Activated T-cell treated with anti-CD3 and anti-CD28 coated beads for 1 hour (primary cell): ENCODE measurements at regions not wholly inside any gene's neighbourhood (a gene's known extent, or its start where the extent isn't known, plus 50 kb on each side); places are given as distances from the start of the nearest gene placed in this dataset.
"Not testable (repeated sequence)": the region's sequence is repeated elsewhere in the genome, so short reads cannot be mapped to it uniquely, and the experiment has no call there.

Experiments
- DNase-seq: peaks from one replicate; pipeline ENCODE4 v3.0.0-alpha.2; 2020; ENCODE audit warnings: low read depth

GRCh38 chr7:131935180-131935579, 378.8 kb upstream of the PODXL start:
- no peak for DNase-seq

DNA sequence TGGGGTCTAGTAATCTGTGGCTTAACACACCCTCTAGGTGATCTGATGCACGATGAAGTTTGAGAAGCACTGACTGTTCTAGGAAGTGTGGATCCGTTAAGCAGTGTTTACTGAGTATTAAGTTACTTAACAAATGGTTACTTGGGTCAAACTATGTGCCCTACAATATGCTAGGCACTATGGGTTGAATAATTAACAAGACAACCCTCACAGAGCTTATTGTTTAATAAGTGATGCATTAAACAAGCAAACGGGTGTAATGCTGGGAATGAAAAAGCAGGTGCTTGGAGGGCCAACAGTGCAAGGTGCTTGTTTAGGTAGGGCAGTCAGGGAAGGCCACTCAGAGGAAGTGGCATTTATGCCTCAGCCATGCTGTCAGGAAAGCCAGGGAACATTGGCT, 378.0 kb upstream of the PODXL start:
- DNase-seq, result no peak

- DNase-seq, result no peak
Measured at GRCh38 chr7:131933751-131934289, 377.4 kb upstream of the PODXL start.

- DNase-seq, result not testable (repeated sequence)
Measured at GRCh38 chr7:131933219-131933618, 376.8 kb upstream of the PODXL start.

GRCh38 chr7:131932271-131932670, 375.8 kb upstream of the PODXL start:
- DNase-seq, result no peak

- DNase-seq, result no peak
Measured at GRCh38 chr7:131931370-131931769, 374.9 kb upstream of the PODXL start.

DNA sequence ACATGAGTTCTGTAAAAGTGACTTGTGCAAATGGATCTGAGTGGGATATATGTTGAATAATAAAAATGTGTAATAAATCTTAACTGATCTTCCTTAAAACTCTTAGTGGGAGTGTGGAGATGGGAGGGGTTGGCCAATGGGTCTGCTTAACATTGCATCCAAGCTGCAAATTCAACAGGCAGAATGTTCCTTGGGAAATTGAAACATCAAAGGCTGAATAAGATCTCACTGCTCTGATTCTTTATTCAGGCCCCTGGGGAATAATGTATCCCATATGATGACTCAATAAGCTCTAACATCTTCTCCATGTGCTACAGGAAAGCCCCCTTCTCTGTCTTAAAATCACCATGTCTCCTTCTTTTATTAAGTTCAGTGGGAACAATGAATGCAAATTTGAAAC, 373.2 kb upstream of the PODXL start:
- DNase-seq, result no peak

DNA sequence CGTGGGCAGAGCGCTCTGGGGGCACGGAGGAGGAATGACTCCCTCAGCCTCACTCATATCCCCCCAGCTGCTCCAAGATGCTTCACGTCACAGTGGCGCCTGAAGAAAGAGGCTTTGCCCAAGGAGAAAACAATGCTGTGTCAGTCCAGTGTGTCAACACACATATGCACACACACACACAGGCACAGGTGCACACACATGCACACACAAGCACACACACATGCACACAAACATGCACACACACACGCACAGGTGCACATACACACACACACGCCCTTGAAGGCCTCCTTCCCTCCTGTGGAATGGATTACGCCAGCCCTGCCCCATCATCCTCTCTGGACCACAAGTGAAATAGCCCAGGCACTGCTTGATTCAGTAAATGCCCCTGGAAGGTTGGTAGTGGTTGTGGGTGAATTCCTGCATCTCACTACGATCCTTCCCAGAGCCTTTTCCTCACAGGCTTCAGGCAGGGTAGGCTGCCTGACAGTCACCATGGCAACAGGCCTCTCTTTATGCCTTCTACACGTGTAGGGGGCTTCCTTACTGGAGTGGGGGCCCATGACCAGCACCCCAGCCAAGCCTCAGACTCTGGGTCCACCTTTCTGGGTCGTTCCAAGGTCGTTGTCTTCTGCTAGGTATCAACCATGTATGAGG, 371.5 kb upstream of the PODXL start:
- no peak for DNase-seq

DNA sequence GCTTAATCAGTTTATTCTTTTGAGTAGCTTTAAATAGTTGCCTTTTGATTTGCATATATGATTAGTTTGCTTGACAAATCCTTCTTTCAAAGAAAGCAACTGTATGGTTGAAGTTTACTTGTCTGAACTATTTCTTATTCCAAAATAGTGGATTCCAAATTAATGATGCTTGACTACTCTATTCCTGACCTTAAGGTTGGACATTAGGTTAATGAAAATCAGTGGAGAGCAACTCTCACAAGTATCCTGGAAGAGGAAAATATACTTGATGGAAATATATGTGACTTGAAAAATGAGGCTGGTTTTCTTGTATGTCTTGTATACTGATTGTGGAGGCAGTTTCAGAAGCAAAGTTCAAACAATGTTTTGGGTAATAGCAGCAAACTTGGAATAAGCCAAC, 369.2 kb upstream of the PODXL start:
- DNase-seq, result no peak

DNA sequence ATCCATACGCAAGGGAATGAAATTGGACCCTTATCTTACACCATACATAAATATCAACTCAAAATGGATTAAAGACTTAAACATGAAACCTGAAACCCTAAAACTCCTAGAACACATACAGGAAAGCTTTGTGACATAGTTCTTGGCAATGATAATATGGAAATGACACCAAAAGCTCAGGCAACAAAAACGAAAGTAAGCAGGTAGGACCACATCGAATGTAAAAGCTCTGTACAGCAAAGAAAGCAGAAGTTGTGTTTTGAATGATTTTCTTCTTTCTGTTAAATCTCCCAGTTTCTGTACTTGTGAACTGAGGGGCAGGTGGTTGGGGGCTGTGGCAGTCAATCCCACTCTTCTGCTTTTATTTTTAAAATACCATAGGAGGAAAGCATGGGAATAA, 368.4 kb upstream of the PODXL start:
- DNase-seq, result no peak

DNA sequence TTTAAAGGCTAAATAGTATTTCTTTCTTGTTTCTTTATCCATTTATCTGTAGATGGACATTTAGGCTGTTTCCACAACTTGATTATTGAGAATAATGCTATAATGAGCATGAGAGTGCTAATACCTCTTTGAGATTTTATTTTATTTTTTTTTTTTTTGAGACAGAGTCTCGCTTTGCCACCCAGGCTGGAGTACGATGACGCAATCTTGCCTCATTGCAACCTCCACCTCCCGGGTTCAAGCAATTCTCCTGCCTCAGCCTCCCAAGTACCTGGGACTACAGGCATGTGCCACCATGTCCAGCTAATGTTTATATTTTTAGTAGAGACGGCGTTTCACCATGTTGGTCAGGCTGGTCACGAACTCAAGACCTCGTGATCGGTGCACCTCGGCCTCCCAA, 366.5 kb upstream of the PODXL start:
- DNase-seq, result not testable (repeated sequence)

DNA sequence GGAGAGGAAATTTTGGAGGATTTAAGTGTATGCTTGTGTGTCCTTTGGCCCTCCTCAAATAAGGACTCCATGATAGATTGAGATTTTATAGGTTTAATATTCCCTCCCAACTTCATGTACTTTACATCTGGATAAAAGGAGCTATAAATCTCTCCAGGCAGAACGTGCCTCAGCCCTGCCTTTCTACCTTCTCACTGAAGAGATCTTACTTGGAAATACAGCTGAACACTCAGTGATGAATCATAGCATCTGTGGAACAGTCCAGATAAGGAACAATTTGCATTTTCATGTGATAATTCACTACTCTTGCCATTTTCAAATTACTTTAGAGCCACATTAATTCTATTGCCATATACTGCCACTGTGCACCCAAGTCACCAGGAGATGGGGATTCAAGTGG, 364.6 kb upstream of the PODXL start:
- DNase-seq, result no peak

GRCh38 chr7:131919920-131920709, 363.7 kb upstream of the PODXL start:
- no peak for DNase-seq

DNA sequence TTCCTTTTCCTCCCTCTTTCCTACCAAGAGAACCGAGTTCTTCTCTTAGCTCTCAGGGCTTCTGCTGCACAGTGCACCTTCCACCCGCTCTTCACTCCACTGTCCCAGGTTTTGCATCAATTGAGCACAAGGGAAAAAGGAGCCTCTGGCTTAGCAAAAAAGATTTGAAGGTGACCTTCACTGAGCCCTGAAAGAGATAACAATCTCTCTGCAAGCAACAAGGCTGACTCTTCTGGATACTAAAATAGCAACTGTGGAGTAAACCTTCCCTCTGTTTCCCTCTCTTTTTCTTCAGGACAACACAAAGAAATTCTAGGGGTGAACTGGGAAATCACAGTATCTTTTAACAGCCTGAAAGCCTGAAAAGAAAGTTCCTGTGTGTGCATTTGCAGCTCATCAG, 354.7 kb upstream of the PODXL start:
- DNase-seq, result no peak

DNA sequence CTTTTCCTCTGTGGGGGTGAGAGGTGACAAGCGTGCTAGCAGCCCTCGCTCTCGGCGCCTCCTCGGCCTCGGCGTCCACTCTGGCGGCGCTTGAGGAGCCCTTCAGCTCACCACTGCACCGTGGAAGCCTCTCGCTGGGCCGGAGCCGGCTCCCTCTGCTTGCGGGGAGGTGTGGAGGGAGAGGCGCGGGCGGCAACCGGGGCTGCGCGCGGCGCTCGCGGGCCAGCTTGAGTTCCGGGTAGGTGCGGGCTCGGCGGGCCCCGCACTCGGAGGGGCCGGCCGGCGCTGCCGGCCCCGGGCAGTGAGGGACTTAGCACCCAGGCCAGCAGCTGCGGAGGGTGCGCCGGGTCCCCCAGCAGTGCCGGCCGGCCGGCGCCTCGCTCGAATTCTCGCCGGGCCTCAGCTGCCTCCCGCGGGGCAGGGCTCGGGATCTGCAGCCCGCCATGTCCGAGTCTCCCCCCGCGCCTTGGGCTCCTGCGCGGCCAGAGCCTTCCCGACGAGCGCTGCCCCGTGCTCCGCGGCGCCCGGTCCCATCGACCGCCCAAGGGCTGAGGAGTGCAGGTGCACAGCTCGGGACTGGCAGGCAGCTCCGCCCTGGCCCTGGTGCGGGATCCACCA, 352.8 kb upstream of the PODXL start:
- DNase-seq, result no peak

GRCh38 chr7:131908714-131909113, 352.3 kb upstream of the PODXL start:
- DNase-seq, result no peak

DNA sequence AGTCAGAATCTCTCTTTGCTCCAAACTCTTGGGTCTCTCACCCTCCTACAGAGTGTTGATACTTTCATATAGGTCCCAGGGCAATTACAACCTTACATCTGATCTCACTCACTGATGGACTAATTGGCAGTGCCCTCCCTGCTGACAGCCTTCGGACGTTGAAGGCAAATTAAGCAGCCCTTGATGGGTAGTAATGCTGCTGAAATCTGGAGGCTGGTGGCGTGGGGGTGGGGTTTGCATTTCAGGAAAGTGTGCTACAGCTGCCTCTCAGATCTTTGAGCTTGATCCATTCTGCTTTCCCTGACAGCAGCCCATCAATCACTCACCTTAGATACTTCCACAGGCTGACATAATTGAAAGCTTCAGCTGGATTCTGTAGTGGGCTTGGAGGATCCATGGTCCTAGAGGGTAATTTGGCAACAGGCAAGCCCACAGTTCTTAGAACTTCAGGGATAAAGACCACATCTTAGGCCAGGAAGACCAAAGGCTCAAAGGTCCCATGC, 349.1 kb upstream of the PODXL start:
- no peak for DNase-seq

GRCh38 chr7:131904760-131905327, 348.4 kb upstream of the PODXL start:
- DNase-seq, result no peak

DNA sequence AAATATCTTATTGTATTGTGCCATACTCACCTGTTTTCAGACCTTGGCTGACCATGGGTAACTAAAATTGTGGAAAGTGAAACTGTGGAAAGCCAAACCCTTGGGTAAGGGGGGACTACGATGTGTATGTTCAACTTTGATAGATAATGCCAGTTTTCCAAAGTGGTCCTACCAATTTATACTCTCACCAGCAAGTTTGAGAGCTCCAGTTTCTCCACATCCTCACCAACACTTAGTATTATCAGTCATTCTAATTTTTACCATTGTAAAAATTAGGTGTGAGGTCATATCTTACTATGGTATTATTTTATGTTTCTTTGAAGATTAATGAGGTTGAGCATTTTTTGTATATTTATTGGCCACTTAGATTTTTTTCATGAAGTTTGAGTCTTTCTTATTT, 346.9 kb upstream of the PODXL start:
- no peak for DNase-seq

DNA sequence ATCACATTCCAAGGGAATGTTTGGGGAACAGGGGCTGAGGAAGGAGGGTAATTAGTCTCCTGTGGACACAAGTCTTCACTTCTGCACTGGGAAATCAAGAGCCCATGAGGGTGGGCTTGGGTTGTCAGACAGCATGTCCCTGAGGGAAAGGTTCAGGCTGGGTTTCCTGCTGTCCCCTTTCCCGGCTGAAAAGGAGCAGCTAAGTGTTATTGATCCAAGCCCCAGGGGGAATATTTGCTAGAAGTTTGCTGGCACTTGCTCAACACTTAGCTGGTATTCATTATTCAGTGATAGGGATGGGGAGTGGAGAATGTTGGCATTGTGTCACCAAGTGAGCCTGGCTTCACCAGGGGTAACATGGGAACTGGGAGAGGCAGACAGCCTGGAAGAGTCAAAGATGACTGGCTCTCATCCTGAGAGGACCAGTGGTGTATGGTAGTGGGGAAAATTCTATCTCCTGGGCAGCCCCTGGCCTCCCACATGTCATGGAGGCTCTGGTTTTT, 344.4 kb upstream of the PODXL start:
- DNase-seq, result no peak

DNA sequence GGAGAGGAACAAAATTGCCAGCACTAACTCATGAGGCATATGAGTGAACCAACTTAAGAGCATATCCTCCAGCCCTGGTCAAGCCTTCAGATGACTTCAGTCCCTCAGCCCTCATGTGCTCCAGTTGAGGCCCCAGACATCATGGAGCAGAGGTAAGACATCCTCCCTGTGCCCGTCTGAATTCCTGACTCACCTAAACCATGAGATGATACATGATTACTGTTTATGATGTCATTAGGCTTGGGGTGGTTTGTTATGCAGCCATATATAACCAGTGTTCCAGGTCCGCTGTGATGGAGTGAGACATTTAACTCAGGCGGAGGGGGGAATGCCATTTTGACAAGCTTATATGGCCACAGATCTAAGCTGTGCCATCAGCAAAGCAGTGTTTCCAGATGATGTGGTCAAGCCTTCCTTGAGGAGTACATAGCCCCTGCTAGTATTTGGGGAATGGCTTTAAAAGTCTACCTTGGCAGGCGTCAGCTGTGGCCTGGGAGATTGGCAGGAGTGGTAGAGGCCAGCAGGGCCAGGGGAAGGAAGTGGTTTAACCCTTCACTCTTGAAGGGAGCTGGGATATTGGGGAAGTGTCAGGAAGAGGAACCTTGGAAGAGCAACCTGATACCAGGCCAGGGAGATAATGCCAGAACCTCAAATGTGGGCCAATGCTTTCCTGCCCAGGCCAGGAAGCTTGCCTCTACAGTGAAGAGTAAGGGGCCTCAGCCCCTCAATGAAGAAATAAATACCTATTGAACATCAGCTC, 343.0 kb upstream of the PODXL start:
- DNase-seq, result no peak

DNA sequence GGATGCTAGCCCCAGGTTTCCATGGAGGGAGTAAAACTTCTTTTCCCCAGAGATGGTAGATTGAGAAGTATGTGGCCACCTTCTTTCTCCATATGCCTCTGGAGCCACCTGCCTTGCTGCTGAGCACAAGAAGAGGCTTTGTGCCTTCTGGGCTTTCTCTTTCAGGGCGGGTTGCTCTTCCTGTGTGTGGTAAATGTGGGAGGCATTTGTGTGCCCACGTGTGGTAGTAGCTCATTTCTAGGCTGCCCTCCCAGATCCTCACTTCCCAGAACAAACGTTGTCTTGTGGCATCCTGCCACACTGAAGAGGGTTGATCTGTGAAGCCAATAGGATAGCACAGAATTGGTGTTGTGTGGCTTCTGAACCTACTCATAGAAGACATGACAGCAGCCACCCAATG, 342.0 kb upstream of the PODXL start:
- DNase-seq, result no peak
